ENCODE measurements at regions not wholly inside any gene's neighbourhood (a gene's known extent, or its start where the extent isn't known, plus 50 kb on each side); places are given as distances from the start of the nearest gene placed in this dataset.

- TF ChIP-seq, protein P1, sequence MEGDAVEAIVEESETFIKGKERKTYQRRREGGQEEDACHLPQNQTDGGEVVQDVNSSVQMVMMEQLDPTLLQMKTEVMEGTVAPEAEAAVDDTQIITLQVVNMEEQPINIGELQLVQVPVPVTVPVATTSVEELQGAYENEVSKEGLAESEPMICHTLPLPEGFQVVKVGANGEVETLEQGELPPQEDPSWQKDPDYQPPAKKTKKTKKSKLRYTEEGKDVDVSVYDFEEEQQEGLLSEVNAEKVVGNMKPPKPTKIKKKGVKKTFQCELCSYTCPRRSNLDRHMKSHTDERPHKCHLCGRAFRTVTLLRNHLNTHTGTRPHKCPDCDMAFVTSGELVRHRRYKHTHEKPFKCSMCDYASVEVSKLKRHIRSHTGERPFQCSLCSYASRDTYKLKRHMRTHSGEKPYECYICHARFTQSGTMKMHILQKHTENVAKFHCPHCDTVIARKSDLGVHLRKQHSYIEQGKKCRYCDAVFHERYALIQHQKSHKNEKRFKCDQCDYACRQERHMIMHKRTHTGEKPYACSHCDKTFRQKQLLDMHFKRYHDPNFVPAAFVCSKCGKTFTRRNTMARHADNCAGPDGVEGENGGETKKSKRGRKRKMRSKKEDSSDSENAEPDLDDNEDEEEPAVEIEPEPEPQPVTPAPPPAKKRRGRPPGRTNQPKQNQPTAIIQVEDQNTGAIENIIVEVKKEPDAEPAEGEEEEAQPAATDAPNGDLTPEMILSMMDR (IDR thresholded peaks at IDR 0.05) = no peak
- no peak for TF ChIP-seq POLR2A (IDR thresholded peaks at IDR 0.05)
Measured at GRCh38 chr2:14180333-14180732, 452.2 kb upstream of the LRATD1 start.

Data from body of pancreas (tissue), 4 donors.